ENCODE measurements at regions not wholly inside any gene's neighbourhood (a gene's known extent, or its start where the extent isn't known, plus 50 kb on each side); places are given as distances from the start of the nearest gene placed in this dataset.
A peak's percentile ranks its signal among the peaks of the same experiment; 100 is the strongest.

GRCh38 chr6:134510920-134511319 is 193.0 kb upstream of the SGK1 start:
- intact Hi-C loops (cut with micrococcal nuclease): no loop called here
- TF ChIP-seq POLR3A (IDR thresholded peaks at IDR 0.05; ENCODE audit: borderline replicate concordance, extremely low read depth, insufficient read depth, insufficient read length): no peak
- no peak for TF ChIP-seq ETV6 (IDR thresholded peaks at IDR 0.05; ENCODE audit: borderline replicate concordance in 1 of 2, low read depth in 2 of 2, low read length in 1 of 2)
- TF ChIP-seq ETV6 (CRISPR knock-in tag; IDR thresholded peaks at IDR 0.05; ENCODE audit: borderline replicate concordance): no peak
- TF ChIP-seq ZBTB1 (CRISPR knock-in tag; IDR thresholded peaks at IDR 0.05; ENCODE audit: borderline replicate concordance, low read depth): no peak
- no peak for TF ChIP-seq ZNF354B (CRISPR knock-in tag; IDR thresholded peaks at IDR 0.05)
- TF ChIP-seq FOXJ2 (tag; IDR thresholded peaks at IDR 0.05): 0 out of 2 replicates have a peak, but pooled peaks have one; percentile 23
- no peak for TF ChIP-seq ZFX (CRISPR knock-in tag; IDR thresholded peaks at IDR 0.05)
- peak; percentile 16; the same call in 1 of the 2 replicates for TF ChIP-seq SPI1 (IDR thresholded peaks at IDR 0.05; ENCODE audit: borderline replicate concordance, low read depth, low read length)
- no peak for TF ChIP-seq NBN (IDR thresholded peaks at IDR 0.05; ENCODE audit: low read depth)
- TF ChIP-seq SMARCA4 (IDR thresholded peaks at IDR 0.05): no peak
- TF ChIP-seq HDAC2 (IDR thresholded peaks at IDR 0.05): no peak
- TF ChIP-seq EP300 (IDR thresholded peaks at IDR 0.05; ENCODE audit: low read length): peak; percentile 12; the same call in 1 of the 2 replicates
- no peak for TF ChIP-seq NR2C1 (IDR thresholded peaks at IDR 0.05)
- peak; percentile 53 for TF ChIP-seq NR2C1 (tag; IDR thresholded peaks at IDR 0.05)
- TF ChIP-seq ZNF57 (CRISPR knock-in tag; IDR thresholded peaks at IDR 0.05): no peak
- peak; percentile 43 for TF ChIP-seq CXXC5 (CRISPR knock-in tag; IDR thresholded peaks at IDR 0.05)
- 0 out of 2 replicates have a peak, but pooled peaks have one; percentile 33 for TF ChIP-seq ZNF766 (CRISPR knock-in tag; conservative IDR thresholded peaks at IDR 0.05)
- no peak for TF ChIP-seq ERF (CRISPR knock-in tag; IDR thresholded peaks at IDR 0.05)
- TF ChIP-seq ESRRA (IDR thresholded peaks at IDR 0.05; ENCODE audit: borderline replicate concordance, low read depth): peak; percentile 90
- TF ChIP-seq ZBTB8A (IDR thresholded peaks at IDR 0.05; ENCODE audit: partially characterized antibody): no peak
- TF ChIP-seq ZBTB5 (IDR thresholded peaks at IDR 0.05): no peak
- TF ChIP-seq BRD9 (IDR thresholded peaks at IDR 0.05; ENCODE audit: low read depth, partially characterized antibody): no peak
- 0 out of 2 replicates have a peak, but pooled peaks have one; percentile 12 for TF ChIP-seq ZNF644 (tag; IDR thresholded peaks at IDR 0.05; ENCODE audit: low read depth)
- TF ChIP-seq RB1 (IDR thresholded peaks at IDR 0.05; ENCODE audit: low read depth): no peak
- no peak for TF ChIP-seq EHMT2 (IDR thresholded peaks at IDR 0.05)
- no peak for TF ChIP-seq SIN3A (IDR thresholded peaks at IDR 0.05; ENCODE audit: borderline replicate concordance in 2 of 2, control insufficient read depth in 1 of 2, low read depth in 2 of 2, low read length in 2 of 2)

More at GRCh38 chr6:134510920-134511319, 193.0 kb upstream of the SGK1 start:
- H4K20me1 ChIP-seq (replicated peaks; ENCODE audit: control insufficient read depth, insufficient read depth, low read length): no peaks in the 10 kb centered on the region
- no peak overlapping the region for H3K27ac ChIP-seq (ENCODE audit: extremely low read depth, low read depth, low read length)
- FAIRE-seq (no peak), DNase-seq (ENCODE audit: extremely low read depth in 1 of 4, low spot score in 3 of 4) (no peak), ATAC-seq (peak; percentile 46; the same call in 1 of the 3 replicates)
- peak overlapping the region; percentile 54; the same call in 1 of the 2 replicates for H2AFZ ChIP-seq (ENCODE audit: low read depth, low read length)
- BruUV-seq (replicated peaks): no TSS peak
- no peaks in the 10 kb centered on the region; a peak in 1 of 5 replicates for H3K4me1 ChIP-seq (replicated peaks in 1 of 2; ENCODE audit: control insufficient read depth in 2 of 2, insufficient read depth in 2 of 2, low read length in 2 of 2)
- ChIA-PET POLR2A (interaction anchor here (0.6 to 4.0 kb wide), 3 partner anchors 14 to 279 kb away, joined by 3 to 15 read pairs (median 4); no protein-coding TSS in a partner anchor), CTCF (ENCODE audit: low intra/inter-chr PET ratio) (no interaction called here)
- no peaks in the 10 kb centered on the region for H3K79me2 ChIP-seq (ENCODE audit: control insufficient read depth, insufficient read depth, low read length)
- H3K27me3 ChIP-seq (ENCODE audit: control insufficient read depth in 2 of 2, insufficient read depth in 2 of 2, low read length in 2 of 2): no peaks in the 10 kb centered on the region
- in situ Hi-C loops (cut with MboI): no loop called here
- no peak overlapping the region for H3K4me3 ChIP-seq
- no peak overlapping the region for H3K9ac ChIP-seq (ENCODE audit: insufficient read depth in 1 of 2, low read depth in 2 of 2, low read length in 2 of 2)
- H3K9me3 ChIP-seq (replicated peaks; ENCODE audit: control insufficient read depth, insufficient read depth, low read depth, low read length): no peaks in the 10 kb centered on the region
- no peak overlapping the region for H3K4me2 ChIP-seq (ENCODE audit: insufficient read depth, low read length)
- no peaks in the 10 kb centered on the region for H3K36me3 ChIP-seq (ENCODE audit: control insufficient read depth, insufficient read depth, low read length)
- no peaks in the 10 kb centered on the region for H3K9me1 ChIP-seq (ENCODE audit: control insufficient read depth, insufficient read depth, low read length)
- WGBS (ENCODE audit: insufficient coverage, low coverage, missing lambda C conversion rate): 0% methylated on average over 3 of the region's 3 CpGs
